A673 (cell line): ENCODE measurements at regions not wholly inside any gene's neighbourhood (a gene's known extent, or its start where the extent isn't known, plus 50 kb on each side); places are given as distances from the start of the nearest gene placed in this dataset.
A peak's percentile ranks its signal among the peaks of the same experiment; 100 is the strongest.

Experiments
- BruUV-seq: library from RNA; stranded (reverse); fragments of 400-500 nt; replicated peaks from 2 replicates; lab custom pipeline; 2021; lab: Mats Ljungman, UMichigan
- CTCF ChIA-PET: fragments of 300-600 bp; sonication (Branson Sonifier 250); formaldehyde crosslinking; loops from one replicate; lab custom pipeline; 2022; ENCODE audit warnings: antibody characterized with exemption; lab: Charles Lee
- POLR2A ChIA-PET: fragments of 300-600 bp; sonication (Branson Sonifier 250); formaldehyde crosslinking; loops from one replicate; lab custom pipeline; 2022; ENCODE audit warnings: antibody characterized with exemption; ENCODE audit not compliant: low non-redundant PET; lab: Charles Lee
- DNase-seq: peaks from one replicate; pipeline ENCODE4 v3.0.0-alpha.2; 2015; ENCODE audit warnings: low spot score
- H3K27ac ChIP-seq: fragments of 200-600 bp; sonication (generic); 2 replicates; pipeline ENCODE4 v1.5.1; 2016; ENCODE audit warnings: mixed run types, low read depth, mild to moderate bottlenecking, mixed read lengths, antibody characterized with exemption, low read length; ENCODE audit not compliant: poor library complexity, severe bottlenecking
- H3K27me3 ChIP-seq: fragments of 200-600 bp; sonication (generic); replicated peaks from 2 replicates; pipeline ENCODE4 v1.6.1; 2017; ENCODE audit warnings: mixed run types, low read depth, mild to moderate bottlenecking, mixed read lengths, antibody characterized with exemption, low read length; ENCODE audit not compliant: insufficient read depth, poor library complexity
- H3K36me3 ChIP-seq: fragments of 200-600 bp; sonication (generic); 2 replicates; pipeline ENCODE4 v1.6.1; 2016; ENCODE audit warnings: mixed run types, mild to moderate bottlenecking, mixed read lengths, antibody characterized with exemption, low read length; ENCODE audit not compliant: insufficient read depth, poor library complexity, severe bottlenecking
- H3K4me1 ChIP-seq: fragments of 200-600 bp; sonication (generic); 2 replicates; pipeline ENCODE4 v1.6.1; 2017; ENCODE audit warnings: mixed run types, mild to moderate bottlenecking, mixed read lengths, antibody characterized with exemption, low read length; ENCODE audit not compliant: insufficient read depth, poor library complexity, severe bottlenecking
- H3K4me3 ChIP-seq: fragments of 200-600 bp; sonication (generic); 2 replicates; pipeline ENCODE4 v1.5.1; 2016; ENCODE audit warnings: low read depth, mixed run types, mild to moderate bottlenecking, mixed read lengths, low read length; ENCODE audit not compliant: poor library complexity, severe bottlenecking
- H3K9me3 ChIP-seq: fragments of 200-600 bp; sonication (generic); 2 replicates; pipeline ENCODE4 v1.6.1; 2016; ENCODE audit warnings: mixed run types, low read depth, mild to moderate bottlenecking, mixed read lengths, antibody characterized with exemption, low read length; ENCODE audit not compliant: poor library complexity, severe bottlenecking
- CTCF ChIP-seq: fragments of 300-800, 200-600 bp; sonication (generic); conservative IDR thresholded peaks from 2 replicates; pipeline ENCODE4 v1.5.1; 2017; ENCODE audit warnings: low read depth, mild to moderate bottlenecking, antibody characterized with exemption, low read length, moderate library complexity, mixed read lengths
- EZH2 ChIP-seq: fragments of 200-600 bp; sonication (generic); IDR thresholded peaks from 2 replicates; pipeline ENCODE4 v1.6.1; 2017; ENCODE audit warnings: borderline replicate concordance, low read depth, mild to moderate bottlenecking, mixed read lengths, antibody characterized with exemption, low read length; ENCODE audit not compliant: poor library complexity, severe bottlenecking
- intact Hi-C: fragments of 100-400 bp; cut with micrococcal nuclease; formaldehyde crosslinking; loops from one replicate; pipeline ENCODE4 v1.10.0; 2022; ENCODE audit not compliant: unreplicated experiment

- Histone ChIP-seq H3K4me3 (no peak overlapping the region), H3K4me1 (no peaks in the 10 kb centered on the region), H3K27ac (no peak overlapping the region), H3K36me3 (no peaks in the 10 kb centered on the region), H3K9me3 (no peaks in the 10 kb centered on the region), H3K27me3 (no peaks in the 10 kb centered on the region)
- TF ChIP-seq CTCF (no peak), EZH2 (no peak)
- ChIA-PET POLR2A (no interaction called here), CTCF (no interaction called here)
- intact Hi-C loops, result no loop called here
- DNase-seq, result no peak
- BruUV-seq, result no TSS peak
Observed at GRCh38 chr2:114066186-114066747, 176.4 kb downstream of the ACTR3 start.

GRCh38 chr2:114068438-114068837 is 178.5 kb downstream of the ACTR3 start:
- intact Hi-C loops, result no loop called here
- no peaks in the 10 kb centered on the region for H3K27me3 ChIP-seq
- TF ChIP-seq EZH2 (no peak), CTCF (no peak)
- no peak overlapping the region for H3K4me3 ChIP-seq
- POLR2A ChIA-PET, result no interaction called here
- no peak overlapping the region for H3K27ac ChIP-seq
- BruUV-seq, result no TSS peak
- no peaks in the 10 kb centered on the region for H3K9me3 ChIP-seq
- H3K36me3 ChIP-seq, result no peaks in the 10 kb centered on the region
- CTCF ChIA-PET, result no interaction called here
- DNase-seq, result peak; percentile 1
- H3K4me1 ChIP-seq, result no peaks in the 10 kb centered on the region

- TF ChIP-seq EZH2, result no peak
- no peak for TF ChIP-seq CTCF
- DNase-seq, result no peak
- BruUV-seq, result no TSS peak
- Histone ChIP-seq H3K36me3 (no peaks in the 10 kb centered on the region), H3K4me1 (no peaks in the 10 kb centered on the region), H3K4me3 (no peak overlapping the region), H3K27ac (no peak overlapping the region), H3K9me3 (no peaks in the 10 kb centered on the region), H3K27me3 (no peaks in the 10 kb centered on the region)
- ChIA-PET POLR2A (no interaction called here), CTCF (no interaction called here)
- intact Hi-C loops, result no loop called here
Observed at GRCh38 chr2:114076961-114077360, 187.1 kb downstream of the ACTR3 start.
